ENCODE measurements at regions not wholly inside any gene's neighbourhood (a gene's known extent, or its start where the extent isn't known, plus 50 kb on each side); places are given as distances from the start of the nearest gene placed in this dataset.
A peak's percentile ranks its signal among the peaks of the same experiment; 100 is the strongest.

GRCh38 chr12:41869432-41869831 is 275.2 kb downstream of the GXYLT1 start:
- no peak for DNase-seq

GRCh38 chr12:41866878-41867430 is 277.7 kb downstream of the GXYLT1 start:
- no peak for DNase-seq

GRCh38 chr12:41856228-41856627 is 288.4 kb downstream of the GXYLT1 start:
- DNase-seq: no peak

- no peak for DNase-seq
Observed at GRCh38 chr12:41850046-41850445, 294.6 kb downstream of the GXYLT1 start.

- no peak for DNase-seq
Observed at GRCh38 chr12:41846718-41847117, 298.0 kb downstream of the GXYLT1 start.

GRCh38 chr12:41836416-41836815 is 308.3 kb downstream of the GXYLT1 start:
- DNase-seq: no peak

- no peak for DNase-seq
Observed at GRCh38 chr12:41835556-41835955, 309.1 kb downstream of the GXYLT1 start.

- no peak for DNase-seq
Observed at GRCh38 chr12:41819948-41820347, 324.7 kb downstream of the GXYLT1 start.

GRCh38 chr12:41804026-41804425 is 340.6 kb downstream of the GXYLT1 start:
- no peak for DNase-seq

GRCh38 chr12:41802803-41803202 is 341.9 kb downstream of the GXYLT1 start:
- peak; percentile 2 for DNase-seq

GRCh38 chr12:41801261-41801660 is 343.4 kb downstream of the GXYLT1 start:
- no peak for DNase-seq

- no peak for DNase-seq
Observed at GRCh38 chr12:41799671-41800070, 345.0 kb downstream of the GXYLT1 start.

- no peak for DNase-seq
Observed at GRCh38 chr12:41795910-41796309, 348.8 kb downstream of the GXYLT1 start.

GRCh38 chr12:41795051-41795600 is 349.5 kb downstream of the GXYLT1 start:
- peak; percentile 55 for DNase-seq

GRCh38 chr12:41794336-41794735 is 350.3 kb downstream of the GXYLT1 start:
- no peak for DNase-seq

- DNase-seq: no peak
Observed at GRCh38 chr12:41784957-41785356, 359.7 kb downstream of the GXYLT1 start.

GRCh38 chr12:41778934-41779333 is 365.7 kb downstream of the GXYLT1 start:
- no peak for DNase-seq

GRCh38 chr12:41777064-41777790 is 367.4 kb downstream of the GXYLT1 start:
- DNase-seq: no peak

GRCh38 chr12:41772478-41772877 is 372.2 kb downstream of the GXYLT1 start:
- no peak for DNase-seq

GRCh38 chr12:41769810-41770209 is 374.9 kb downstream of the GXYLT1 start:
- no peak for DNase-seq

GRCh38 chr12:41768456-41768855 is 376.2 kb downstream of the GXYLT1 start:
- DNase-seq: no peak

GRCh38 chr12:41762691-41763090 is 382.0 kb downstream of the GXYLT1 start:
- DNase-seq: no peak

- DNase-seq: no peak
Observed at GRCh38 chr12:41745593-41745992, 399.1 kb downstream of the GXYLT1 start.

- DNase-seq: no peak
Observed at GRCh38 chr12:41743835-41744234, 400.8 kb downstream of the GXYLT1 start.

All from fibroblast of skin of abdomen (primary cell).